Suprapubic skin (tissue), 4 donors: ENCODE measurements at regions not wholly inside any gene's neighbourhood (a gene's known extent, or its start where the extent isn't known, plus 50 kb on each side); places are given as distances from the start of the nearest gene placed in this dataset.

Experiments used
- EP300 ChIP-seq: sonication (generic); formaldehyde crosslinking; IDR thresholded peaks from one replicate; pipeline ENCODE4 v1.6.1; 2017; ENCODE audit warnings: antibody characterized with exemption
- POLR2A ChIP-seq, 2 donors: fragments of 450-650 bp; IDR thresholded peaks; one replicate each; pipeline ENCODE4 v1.6.1; 2017; ENCODE audit warnings: antibody characterized with exemption in 2 of 2, mild to moderate bottlenecking in 2 of 2, moderate library complexity in 2 of 2
- POLR2AphosphoS5 ChIP-seq, 3 donors: sonication (generic); formaldehyde crosslinking; IDR thresholded peaks; one replicate each; pipeline ENCODE4 v1.6.1; 2017; ENCODE audit warnings: antibody characterized with exemption in 3 of 3
- TF ChIP-seq, protein P1 (sequence below), 2 donors: fragments of 200-600 bp in 1 of 2; fragments of 450-650 bp in 1 of 2; sonication (generic) in 1 of 2; IDR thresholded peaks; one replicate each; pipeline ENCODE4 v1.5.1; 2016 to 2019; ENCODE audit warnings: antibody characterized with exemption in 2 of 2, mild to moderate bottlenecking in 1 of 2, moderate library complexity in 1 of 2

DNA sequence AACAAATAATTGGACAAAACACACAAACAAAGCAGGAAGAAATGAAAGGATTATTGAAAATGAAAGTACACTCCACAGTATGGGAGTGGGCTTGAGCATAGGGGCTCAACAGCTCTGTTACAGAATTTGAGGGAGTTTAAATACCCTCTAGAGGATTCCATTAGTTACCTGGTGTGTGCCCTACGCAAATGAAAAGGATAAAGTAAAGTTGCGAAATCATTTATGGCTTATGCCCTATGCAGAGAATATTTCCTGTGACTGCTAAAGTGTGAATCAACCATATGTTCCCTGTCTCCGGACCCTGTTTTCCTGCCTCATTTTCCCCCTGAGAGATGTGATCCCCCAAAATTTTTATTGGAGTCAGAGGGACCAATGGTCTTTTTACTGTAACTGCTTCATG lies 634.6 kb upstream of the CNTNAP2 start:
- TF ChIP-seq, protein P1, sequence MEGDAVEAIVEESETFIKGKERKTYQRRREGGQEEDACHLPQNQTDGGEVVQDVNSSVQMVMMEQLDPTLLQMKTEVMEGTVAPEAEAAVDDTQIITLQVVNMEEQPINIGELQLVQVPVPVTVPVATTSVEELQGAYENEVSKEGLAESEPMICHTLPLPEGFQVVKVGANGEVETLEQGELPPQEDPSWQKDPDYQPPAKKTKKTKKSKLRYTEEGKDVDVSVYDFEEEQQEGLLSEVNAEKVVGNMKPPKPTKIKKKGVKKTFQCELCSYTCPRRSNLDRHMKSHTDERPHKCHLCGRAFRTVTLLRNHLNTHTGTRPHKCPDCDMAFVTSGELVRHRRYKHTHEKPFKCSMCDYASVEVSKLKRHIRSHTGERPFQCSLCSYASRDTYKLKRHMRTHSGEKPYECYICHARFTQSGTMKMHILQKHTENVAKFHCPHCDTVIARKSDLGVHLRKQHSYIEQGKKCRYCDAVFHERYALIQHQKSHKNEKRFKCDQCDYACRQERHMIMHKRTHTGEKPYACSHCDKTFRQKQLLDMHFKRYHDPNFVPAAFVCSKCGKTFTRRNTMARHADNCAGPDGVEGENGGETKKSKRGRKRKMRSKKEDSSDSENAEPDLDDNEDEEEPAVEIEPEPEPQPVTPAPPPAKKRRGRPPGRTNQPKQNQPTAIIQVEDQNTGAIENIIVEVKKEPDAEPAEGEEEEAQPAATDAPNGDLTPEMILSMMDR (IDR thresholded peaks at IDR 0.05) = no peak
- TF ChIP-seq POLR2A (IDR thresholded peaks at IDR 0.05) = no peak
- TF ChIP-seq EP300 = no peak
- no peak for TF ChIP-seq POLR2AphosphoS5 (IDR thresholded peaks at IDR 0.05)
